ENCODE measurements at regions not wholly inside any gene's neighbourhood (a gene's known extent, or its start where the extent isn't known, plus 50 kb on each side); places are given as distances from the start of the nearest gene placed in this dataset.
"Not testable (repeated sequence)": the region's sequence is repeated elsewhere in the genome, so short reads cannot be mapped to it uniquely, and the experiment has no call there.

- no peak for DNase-seq
- H3K36me3 ChIP-seq = no peaks in the 10 kb centered on the region
- no peaks in the 10 kb centered on the region for H3K4me1 ChIP-seq
- peaks cover 0 to 4% of the 10 kb centered on the region in 2 donors for H3K9me3 ChIP-seq
- TF ChIP-seq CTCF (IDR thresholded peaks at IDR 0.05) = no peak
- intact Hi-C loops (cut with DNase I) = no loop called here
- no peaks in the 10 kb centered on the region for H3K27me3 ChIP-seq
- H3K27ac ChIP-seq = no peak overlapping the region
- H3K4me3 ChIP-seq = no peak overlapping the region
- ATAC-seq = no peak
Observed at GRCh38 chr1:70718086-70718630, 307.1 kb downstream of the CTH start.

GRCh38 chr1:70719154-70719553 is 308.1 kb downstream of the CTH start:
- Histone ChIP-seq H3K36me3 (no peaks in the 10 kb centered on the region), H3K9me3 (peaks cover 0 to 4% of the 10 kb centered on the region in 2 donors), H3K4me3 (no peak overlapping the region), H3K27ac (no peak overlapping the region), H3K4me1 (no peaks in the 10 kb centered on the region), H3K27me3 (no peaks in the 10 kb centered on the region)
- peak in 2 of 4 donors; percentile 43 to 51 for DNase-seq
- intact Hi-C loops (cut with DNase I) = no loop called here
- ATAC-seq = no peak
- no peak for TF ChIP-seq CTCF (IDR thresholded peaks at IDR 0.05)

- no peak for TF ChIP-seq CTCF (IDR thresholded peaks at IDR 0.05)
- no peak overlapping the region for H3K27ac ChIP-seq
Observed at GRCh38 chr1:70720109-70720508, 309.0 kb downstream of the CTH start.

GRCh38 chr1:70720521-70720920 is 309.5 kb downstream of the CTH start:
- Histone ChIP-seq H3K36me3 (no peaks in the 10 kb centered on the region), H3K4me3 (no peak overlapping the region), H3K27me3 (no peaks in the 10 kb centered on the region), H3K27ac (no peak overlapping the region), H3K4me1 (no peaks in the 10 kb centered on the region), H3K9me3 (peaks cover 0 to 13% of the 10 kb centered on the region in 2 donors)
- intact Hi-C loops (cut with DNase I) = no loop called here
- ATAC-seq (no peak), DNase-seq (no peak)
- no peak for TF ChIP-seq CTCF (IDR thresholded peaks at IDR 0.05)

More at GRCh38 chr1:70720109-70720508, 309.0 kb downstream of the CTH start:
- intact Hi-C loops (cut with DNase I) = no loop called here
- H3K36me3 ChIP-seq = no peaks in the 10 kb centered on the region
- ATAC-seq (no peak), DNase-seq (no peak)
- H3K4me3 ChIP-seq = no peak overlapping the region
- no peaks in the 10 kb centered on the region for H3K4me1 ChIP-seq
- no peaks in the 10 kb centered on the region for H3K27me3 ChIP-seq
- H3K9me3 ChIP-seq = peaks cover 0 to 8% of the 10 kb centered on the region in 2 donors

GRCh38 chr1:70727886-70728489 is 316.9 kb downstream of the CTH start:
- no peaks in the 10 kb centered on the region for H3K4me1 ChIP-seq
- peaks cover 0 to 29% of the 10 kb centered on the region in 2 donors for H3K9me3 ChIP-seq
- DNase-seq (no peak), ATAC-seq (no peak)
- no peak overlapping the region for H3K4me3 ChIP-seq
- H3K27me3 ChIP-seq = no peaks in the 10 kb centered on the region
- TF ChIP-seq CTCF (IDR thresholded peaks at IDR 0.05) = no peak
- no peak overlapping the region for H3K27ac ChIP-seq
- no peaks in the 10 kb centered on the region for H3K36me3 ChIP-seq
- intact Hi-C loops (cut with DNase I) = no loop called here

- H3K4me3 ChIP-seq; DNase-seq; intact Hi-C loops (cut with DNase I); H3K27ac ChIP-seq; ATAC-seq; H3K4me1 ChIP-seq; H3K27me3 ChIP-seq; H3K36me3 ChIP-seq: not testable (repeated sequence)
- peaks cover 0 to 10% of the 10 kb centered on the region in 2 donors for H3K9me3 ChIP-seq
Observed at GRCh38 chr1:70736518-70736917, 311.1 kb downstream of the PTGER3 start.
